Activated CD4-positive, CD25-positive, alpha-beta regulatory T cell treated with anti-CD3 and anti-CD28 coated beads, Interleukin-2, amount 50 U/mL, for 24 hours (primary cell): ENCODE measurements at regions not wholly inside any gene's neighbourhood (a gene's known extent, or its start where the extent isn't known, plus 50 kb on each side); places are given as distances from the start of the nearest gene placed in this dataset.

Source experiments
- ATAC-seq, 2 donors: fragments of 150-1000 bp; cut with Tn5 transposase; one replicate each; pipeline ENCODE4 v1.10.0; 2021; ENCODE audit warnings: mild to moderate bottlenecking in 1 of 2, moderate library complexity in 1 of 2

- no peak for ATAC-seq
Observed at GRCh38 chr21:41689289-41689583, 77.6 kb downstream of the RIPK4 start.

- no peak for ATAC-seq
Observed at GRCh38 chr21:41687633-41688032, 79.2 kb downstream of the RIPK4 start.

GRCh38 chr21:41686664-41687063 is 80.2 kb downstream of the RIPK4 start:
- no peak for ATAC-seq

- no peak for ATAC-seq
Observed at GRCh38 chr21:41685511-41686149, 81.2 kb downstream of the RIPK4 start.

- no peak for ATAC-seq
Observed at GRCh38 chr21:41684381-41685245, 82.2 kb downstream of the RIPK4 start.

GRCh38 chr21:41683815-41684214 is 83.0 kb downstream of the RIPK4 start:
- no peak for ATAC-seq

- no peak for ATAC-seq
Observed at GRCh38 chr21:41682719-41683179, 84.1 kb downstream of the RIPK4 start.

- ATAC-seq: no peak
Observed at GRCh38 chr21:41681939-41682718, 84.7 kb downstream of the RIPK4 start.

GRCh38 chr21:41681348-41681801 is 85.5 kb downstream of the RIPK4 start:
- ATAC-seq: no peak

- no peak for ATAC-seq
Observed at GRCh38 chr21:41680444-41681347, 86.2 kb downstream of the RIPK4 start.

GRCh38 chr21:41678924-41679318 is 87.9 kb downstream of the RIPK4 start:
- no peak for ATAC-seq

GRCh38 chr21:41678016-41678923 is 88.6 kb downstream of the RIPK4 start:
- no peak for ATAC-seq

GRCh38 chr21:41677671-41678015 is 89.2 kb downstream of the RIPK4 start:
- no peak for ATAC-seq

GRCh38 chr21:41676198-41676597 is 90.7 kb downstream of the RIPK4 start:
- no peak for ATAC-seq

- ATAC-seq: no peak
Observed at GRCh38 chr21:41675574-41675973, 91.3 kb downstream of the RIPK4 start.

- ATAC-seq: no peak
Observed at GRCh38 chr21:41674402-41674801, 92.5 kb downstream of the RIPK4 start.

GRCh38 chr21:41673596-41674335 is 93.1 kb downstream of the RIPK4 start:
- no peak for ATAC-seq

GRCh38 chr21:41673071-41673470 is 93.8 kb downstream of the RIPK4 start:
- ATAC-seq: no peak

- no peak for ATAC-seq
Observed at GRCh38 chr21:41672543-41672915, 94.3 kb downstream of the RIPK4 start.

- no peak for ATAC-seq
Observed at GRCh38 chr21:41671859-41672542, 94.9 kb downstream of the RIPK4 start.
